Dermis microvascular lymphatic vessel endothelial cell (primary cell): ENCODE measurements at regions not wholly inside any gene's neighbourhood (a gene's known extent, or its start where the extent isn't known, plus 50 kb on each side); places are given as distances from the start of the nearest gene placed in this dataset.
"Not testable (repeated sequence)": the region's sequence is repeated elsewhere in the genome, so short reads cannot be mapped to it uniquely, and the experiment has no call there.

Experiments used
- DNase-seq, 2 donors: peaks; one replicate each; pipeline versions ENCODE4 v3.0.0 to v3.0.0-alpha.2; 2010; ENCODE audit warnings: low read depth in 2 of 2

GRCh38 chr4:104138116-104138515, 356.6 kb downstream of the CXXC4 start:
- DNase-seq: no peak

DNA sequence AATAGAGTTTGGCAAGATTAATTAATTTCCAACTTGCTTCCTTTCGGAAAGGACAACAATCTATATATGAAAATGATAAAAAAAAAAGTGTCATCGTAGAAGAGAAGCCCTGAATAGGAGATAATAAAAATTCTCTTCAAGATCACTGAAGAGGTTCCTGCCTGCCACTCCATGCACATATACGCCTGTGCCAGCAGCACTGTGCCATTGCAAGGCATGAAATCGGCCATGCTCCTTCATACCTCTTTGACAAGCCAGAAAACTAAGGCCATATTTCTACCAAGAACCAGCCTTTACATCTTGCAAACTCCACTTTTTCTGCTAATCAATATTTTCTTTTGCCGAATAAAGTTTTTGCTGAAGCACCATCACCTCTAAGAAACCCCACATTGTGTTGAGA, 365.5 kb downstream of the CXXC4 start:
- no peak for DNase-seq

- no peak for DNase-seq
Measured at GRCh38 chr4:104128850-104129213, 365.9 kb downstream of the CXXC4 start.

- DNase-seq: no peak
Measured at GRCh38 chr4:104128031-104128849, 366.5 kb downstream of the CXXC4 start.

GRCh38 chr4:104123021-104123420, 371.7 kb downstream of the CXXC4 start:
- no peak for DNase-seq

- no peak for DNase-seq
Measured at GRCh38 chr4:104117776-104118175, 376.9 kb downstream of the CXXC4 start.

- DNase-seq: no peak
Measured at GRCh38 chr4:104113850-104114249, 380.8 kb downstream of the CXXC4 start.

DNA sequence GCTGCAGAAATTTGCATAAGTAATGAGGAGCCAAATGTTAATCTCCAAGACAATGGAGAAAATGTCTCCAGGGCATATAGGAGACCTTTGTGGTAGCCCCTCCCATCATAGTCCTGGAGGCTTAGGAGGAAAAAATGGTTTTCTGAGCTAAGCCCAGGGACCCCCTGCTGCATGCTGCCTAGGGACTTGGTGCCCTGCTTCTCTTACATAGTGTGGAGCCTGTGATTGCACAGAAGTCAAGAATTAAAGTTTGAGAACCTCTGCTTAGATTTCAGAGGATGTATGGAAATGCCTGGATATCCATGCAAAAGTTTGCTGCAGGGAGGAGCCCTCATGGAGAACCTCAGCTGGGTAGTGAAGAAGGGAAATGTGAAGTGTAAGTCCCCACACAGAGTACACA, 379.4 kb upstream of the TACR3 start:
- DNase-seq: no peak

GRCh38 chr4:104093247-104093646, 373.5 kb upstream of the TACR3 start:
- no peak for DNase-seq

DNA sequence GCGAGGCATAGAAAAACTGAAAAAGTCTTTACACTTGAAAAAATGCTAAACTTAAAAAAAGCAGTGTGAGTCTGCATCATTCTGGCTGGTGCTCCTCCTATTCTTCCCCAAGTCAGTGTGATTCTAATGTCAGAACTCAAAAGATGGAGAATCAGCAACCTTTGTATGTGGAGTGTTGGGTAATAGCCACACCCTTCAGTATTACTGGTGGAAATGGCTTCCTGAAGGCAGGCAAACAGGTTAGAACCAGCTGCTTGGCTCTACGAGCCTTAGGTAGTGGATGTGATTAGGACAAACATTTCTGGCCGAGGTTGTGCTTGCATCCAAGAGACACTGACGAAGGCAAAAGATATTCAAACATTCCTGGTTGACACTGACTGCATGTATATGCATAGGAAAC, 353.4 kb upstream of the TACR3 start:
- DNase-seq: no peak

DNA sequence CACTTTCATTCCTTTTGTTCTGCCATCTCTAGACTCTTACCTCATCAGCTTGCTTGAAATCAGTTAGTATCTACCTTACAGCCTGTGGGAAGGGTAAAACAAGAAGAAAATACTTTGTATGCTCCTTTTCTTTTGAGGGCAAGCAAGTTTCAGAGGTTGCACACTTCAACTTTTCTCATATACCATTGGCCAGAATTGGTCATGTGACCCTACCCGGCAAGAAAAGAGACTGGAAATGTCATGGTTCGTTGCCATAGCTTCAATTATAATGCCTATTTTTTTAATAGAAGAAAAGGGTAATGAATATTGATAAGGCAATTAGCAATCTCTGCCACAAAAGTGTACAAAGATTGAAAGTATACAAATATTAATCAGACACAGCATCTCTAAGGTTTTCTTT, 346.7 kb upstream of the TACR3 start:
- no peak for DNase-seq

DNA sequence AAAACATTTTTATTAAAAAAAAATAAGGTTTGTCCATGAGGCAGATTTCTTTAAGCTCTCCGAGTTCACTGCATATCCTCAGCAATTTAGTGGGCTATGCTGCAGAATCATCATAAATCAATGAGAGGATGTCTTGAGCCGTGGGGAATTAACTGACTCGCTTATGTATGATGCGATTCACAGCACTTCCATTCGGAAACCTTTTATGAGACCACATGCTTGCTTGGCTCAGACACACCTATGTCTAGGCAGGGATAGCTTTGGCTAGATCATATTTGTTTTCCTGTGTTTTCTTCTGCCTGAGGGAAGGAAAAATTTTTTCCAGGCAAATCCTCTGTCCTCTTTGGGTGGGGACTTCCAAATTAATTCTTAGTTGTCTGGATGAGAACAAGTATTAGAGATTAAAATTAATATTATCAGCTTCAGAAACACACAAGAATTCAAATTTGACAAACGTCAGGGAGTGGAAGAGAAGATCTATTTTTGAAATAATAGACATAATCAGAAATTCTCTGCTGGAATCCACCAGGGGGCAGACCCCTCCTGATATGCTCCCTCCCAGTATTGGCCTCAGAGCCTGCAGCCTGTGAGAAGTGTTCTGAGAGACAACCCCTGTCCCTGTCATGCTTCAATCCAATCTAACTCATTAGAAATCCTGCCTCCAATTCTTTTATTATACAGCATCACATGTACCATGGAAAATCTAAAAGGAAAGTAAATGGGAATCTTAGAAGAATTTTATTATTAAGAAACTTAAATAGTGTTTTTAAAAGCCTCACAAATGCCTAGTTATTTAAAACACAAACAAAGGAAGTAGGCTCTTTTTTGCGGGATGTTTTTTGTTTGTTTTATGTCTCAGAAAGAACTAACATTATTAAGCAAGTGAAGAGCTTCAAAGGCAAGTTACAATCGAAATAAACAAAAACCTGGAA, 345.1 kb upstream of the TACR3 start:
- peak; percentile 4 to 25 for DNase-seq

- DNase-seq: no peak
Measured at GRCh38 chr4:104063341-104063740, 343.6 kb upstream of the TACR3 start.

GRCh38 chr4:104044369-104044768, 324.6 kb upstream of the TACR3 start:
- no peak for DNase-seq

- no peak for DNase-seq
Measured at GRCh38 chr4:104032896-104033295, 313.1 kb upstream of the TACR3 start.

- DNase-seq: no peak
Measured at GRCh38 chr4:104025251-104025650, 305.5 kb upstream of the TACR3 start.

DNA sequence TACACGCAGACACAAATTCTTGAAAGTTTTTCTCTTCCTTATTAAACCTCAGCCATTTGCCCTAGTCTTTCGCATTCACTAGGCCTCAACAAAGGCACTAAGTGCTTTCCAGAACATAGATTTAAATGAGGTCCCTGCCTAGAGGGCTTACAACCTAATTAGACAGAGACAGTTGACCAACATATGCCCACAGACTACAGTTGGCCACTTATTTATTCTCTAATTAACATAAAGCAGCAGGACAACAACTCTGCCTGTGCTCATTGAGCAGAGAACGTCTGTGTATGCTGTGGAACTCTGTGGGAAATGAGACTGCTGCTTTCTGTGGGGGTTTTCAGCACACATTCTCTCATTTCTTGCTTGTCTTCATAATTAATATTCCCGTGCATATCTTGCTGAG, 303.0 kb upstream of the TACR3 start:
- no peak for DNase-seq

DNA sequence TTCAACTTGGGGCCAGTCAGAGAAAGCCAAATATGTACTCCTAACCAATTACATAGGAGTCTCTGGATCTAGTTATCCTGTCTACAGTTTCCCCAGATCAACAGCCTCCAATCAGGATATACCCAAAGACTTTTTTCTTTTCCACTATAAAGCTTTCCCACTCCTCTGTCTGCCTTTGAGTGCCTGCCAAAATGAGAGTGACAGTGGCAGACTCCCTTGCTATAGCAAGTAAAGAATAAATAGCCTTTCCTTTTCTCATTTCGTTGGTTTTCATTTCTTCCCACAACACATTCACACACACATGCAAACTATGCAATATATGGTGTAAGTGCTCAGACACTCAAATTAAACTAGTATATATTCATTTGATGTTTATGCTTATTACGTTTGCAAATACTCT, 302.4 kb upstream of the TACR3 start:
- DNase-seq: no peak

- DNase-seq: no peak
Measured at GRCh38 chr4:104020641-104021040, 300.9 kb upstream of the TACR3 start.

GRCh38 chr4:104017213-104017612, 297.4 kb upstream of the TACR3 start:
- no peak for DNase-seq

DNA sequence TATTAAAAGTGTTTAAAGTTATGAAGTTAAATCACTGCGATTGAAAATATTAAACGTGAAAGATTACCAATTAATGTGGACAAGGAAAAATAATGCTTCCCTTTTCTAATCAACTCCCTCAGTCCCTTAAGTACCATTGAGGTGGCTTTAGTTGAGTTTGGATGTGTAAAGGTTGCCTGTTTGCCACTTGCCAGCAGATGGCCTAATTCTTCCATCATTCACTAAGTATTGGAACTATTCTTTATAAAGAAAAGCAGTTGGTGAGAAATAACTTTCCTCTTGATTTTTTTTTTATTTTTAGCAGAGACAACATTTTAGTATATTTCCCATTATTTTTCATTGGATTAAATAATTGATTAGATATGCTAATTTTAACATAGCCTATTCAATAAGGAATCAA, 295.9 kb upstream of the TACR3 start:
- DNase-seq: no peak

DNA sequence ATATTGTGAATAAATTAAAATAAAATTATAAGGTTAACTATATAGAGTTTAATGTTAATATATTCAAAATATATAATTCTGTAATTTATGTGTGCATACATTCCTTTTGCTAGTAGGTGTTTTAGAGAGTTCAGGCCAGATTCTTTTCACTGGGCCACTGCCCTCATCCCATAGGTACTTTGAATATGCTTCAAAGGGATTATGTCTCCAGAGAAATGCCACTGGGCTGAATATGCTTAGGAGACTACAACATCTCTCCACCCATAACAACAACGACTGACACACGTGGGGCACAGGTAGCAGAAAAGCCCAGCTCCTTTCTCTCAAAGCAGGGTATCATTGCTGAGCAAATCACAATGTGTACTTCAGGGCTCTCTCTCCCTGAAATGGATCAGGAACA, 290.9 kb upstream of the TACR3 start:
- no peak for DNase-seq

DNA sequence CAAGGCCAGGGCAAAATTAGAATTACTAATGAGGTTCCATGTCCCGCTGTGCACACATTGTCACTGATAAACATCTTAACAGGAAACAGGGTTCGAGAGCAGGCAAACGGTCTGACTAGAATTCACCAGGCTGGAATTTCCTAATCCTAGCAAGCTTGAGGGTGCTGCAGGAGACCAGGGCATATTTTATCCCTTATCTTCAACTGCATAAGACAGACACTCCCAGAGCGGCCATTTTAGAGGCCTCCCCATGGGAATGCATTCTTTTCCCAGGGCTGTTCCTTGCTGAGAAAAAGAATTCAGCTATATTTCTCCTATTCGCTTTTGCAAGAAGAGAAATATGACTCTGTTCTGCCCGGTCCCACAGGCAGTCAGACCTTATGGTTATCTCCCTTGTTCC, 282.5 kb upstream of the TACR3 start:
- not testable (repeated sequence) for DNase-seq
